AG20443 (cell line): ENCODE measurements at regions not wholly inside any gene's neighbourhood (a gene's known extent, or its start where the extent isn't known, plus 50 kb on each side); places are given as distances from the start of the nearest gene placed in this dataset.
A peak's percentile ranks its signal among the peaks of the same experiment; 100 is the strongest.

ENCODE experiments used
- DNase-seq: peaks from one replicate; pipeline ENCODE4 v3.0.0; 2012; ENCODE audit warnings: low spot score, mixed read lengths

DNA sequence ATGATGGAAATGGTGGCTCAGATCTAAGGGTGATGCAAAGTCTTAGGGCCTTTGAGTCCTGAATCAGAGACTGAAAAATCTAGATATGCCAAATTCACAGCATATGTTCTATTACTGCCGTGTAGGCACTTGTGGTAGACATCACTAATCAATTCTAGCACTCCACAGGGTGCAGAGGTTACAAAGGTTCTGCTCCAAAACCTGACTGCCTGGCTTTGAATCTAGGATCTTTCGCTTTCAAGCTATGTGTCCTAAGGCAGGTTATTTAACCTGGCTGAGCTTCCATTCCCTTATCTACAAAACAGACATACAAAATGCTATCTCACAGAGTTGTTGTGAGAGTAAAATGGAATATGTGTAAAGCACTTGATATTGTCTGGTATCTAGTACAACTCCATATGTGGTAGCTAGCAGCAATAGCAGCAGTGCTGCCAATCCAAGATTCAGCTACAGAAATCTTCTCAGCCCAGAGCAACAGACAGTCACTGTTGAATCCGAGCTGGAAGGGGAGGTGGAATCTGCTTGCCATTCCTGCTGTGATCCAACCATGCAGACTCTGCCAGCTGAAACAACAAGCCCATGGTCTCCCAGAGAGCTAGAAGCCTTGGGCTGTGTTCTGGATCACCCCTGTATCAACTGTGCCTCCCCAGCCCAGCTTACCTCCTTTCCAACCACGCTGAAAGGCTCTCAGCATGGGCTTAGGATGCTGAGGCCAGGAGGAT is 206.9 kb downstream of the TFAP2C start:
- no peak for DNase-seq

DNA sequence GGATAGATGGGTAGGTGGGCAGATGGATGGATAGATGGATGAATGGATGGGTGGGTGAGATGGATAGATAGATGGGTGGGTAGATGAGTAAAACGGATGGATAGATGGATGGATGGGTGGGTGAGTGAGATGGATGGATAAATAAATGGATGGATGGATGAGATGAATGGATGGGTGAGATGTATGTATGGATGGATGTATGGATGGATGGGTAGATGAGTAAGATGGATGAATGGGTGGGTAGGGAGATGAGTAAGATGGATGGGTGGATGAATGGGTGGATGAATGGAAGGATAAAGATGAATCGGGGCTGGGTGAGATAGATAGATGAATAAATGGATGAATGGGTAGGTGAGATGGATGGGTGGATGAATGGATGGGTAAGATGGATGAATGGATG is 210.1 kb downstream of the TFAP2C start:
- no peak for DNase-seq

DNA sequence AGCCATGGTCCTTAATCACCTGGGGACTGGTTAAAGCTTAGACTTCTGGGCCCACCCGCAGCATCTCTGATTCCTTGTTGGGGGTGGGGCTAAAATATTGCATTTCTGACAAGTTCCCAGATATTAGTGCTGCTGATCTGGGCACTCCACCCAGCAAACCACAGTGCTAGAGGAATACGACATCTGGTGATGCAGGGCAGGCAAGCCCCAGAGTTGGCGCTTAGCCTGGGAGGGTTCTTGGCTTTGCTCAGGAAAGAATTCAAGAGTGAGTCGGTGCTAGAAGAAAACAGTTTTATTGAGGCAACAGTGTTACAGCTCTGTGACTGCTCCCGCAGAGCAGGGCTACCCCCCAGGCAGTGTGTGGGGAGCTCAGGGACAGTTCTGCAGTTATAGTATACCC is 210.7 kb downstream of the TFAP2C start:
- DNase-seq = peak; percentile 78

GRCh38 chr20:56840716-56841261 is 211.7 kb downstream of the TFAP2C start:
- DNase-seq = no peak

- DNase-seq = no peak
Measured at GRCh38 chr20:56841346-56841908, 212.3 kb downstream of the TFAP2C start.

GRCh38 chr20:56842056-56842455 is 212.9 kb downstream of the TFAP2C start:
- DNase-seq = no peak

GRCh38 chr20:56843386-56843785 is 214.3 kb downstream of the TFAP2C start:
- no peak for DNase-seq

DNA sequence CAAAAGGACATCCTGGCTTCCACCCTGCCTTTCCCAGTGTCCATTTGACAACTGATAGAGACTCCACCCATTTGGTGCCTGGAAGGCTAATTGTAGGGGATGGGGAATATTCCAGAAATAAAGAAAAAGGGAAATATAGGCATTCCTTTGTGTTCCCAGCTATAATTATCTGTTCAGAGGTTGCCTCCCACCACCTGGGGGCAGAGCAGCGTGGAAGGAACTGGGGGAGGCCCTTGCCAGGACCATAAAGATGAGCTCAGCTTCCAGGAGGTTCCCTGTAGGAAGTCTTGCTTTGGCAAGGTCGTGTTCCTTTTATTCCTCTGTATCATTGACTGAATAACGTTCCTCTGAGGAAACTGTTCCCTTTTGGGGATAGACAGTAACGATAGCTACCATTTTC is 214.7 kb downstream of the TFAP2C start:
- no peak for DNase-seq

DNA sequence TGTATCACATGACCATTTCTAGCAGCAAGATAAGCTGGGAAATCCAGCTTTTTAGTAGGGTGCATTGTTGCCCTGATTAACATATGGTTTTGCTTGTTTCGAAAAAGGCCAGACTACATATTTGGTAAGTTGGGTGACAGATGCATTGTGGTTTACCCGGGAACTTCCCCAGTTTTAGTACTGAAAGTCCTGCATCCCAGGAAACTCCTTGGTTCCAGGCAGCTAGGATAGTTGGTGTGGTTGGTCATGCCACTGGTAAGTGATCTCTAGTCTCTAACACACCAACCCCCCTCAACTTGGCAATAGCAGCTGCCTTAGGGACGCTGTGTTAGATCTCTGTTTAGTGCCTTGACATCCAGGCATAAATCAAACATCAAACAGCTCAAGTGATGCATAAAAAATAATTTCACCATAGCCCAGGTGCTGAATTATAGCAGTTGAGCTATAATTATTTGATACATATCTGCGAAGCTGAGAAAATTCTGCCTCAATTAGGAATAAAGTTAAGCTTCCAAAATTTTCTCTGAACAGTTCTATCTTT is 216.5 kb downstream of the TFAP2C start:
- no peak for DNase-seq

GRCh38 chr20:56848561-56848960 is 219.5 kb downstream of the TFAP2C start:
- DNase-seq = no peak

- no peak for DNase-seq
Measured at GRCh38 chr20:56851552-56851951, 222.4 kb downstream of the TFAP2C start.

- DNase-seq = no peak
Measured at GRCh38 chr20:56855708-56856107, 226.6 kb downstream of the TFAP2C start.

DNA sequence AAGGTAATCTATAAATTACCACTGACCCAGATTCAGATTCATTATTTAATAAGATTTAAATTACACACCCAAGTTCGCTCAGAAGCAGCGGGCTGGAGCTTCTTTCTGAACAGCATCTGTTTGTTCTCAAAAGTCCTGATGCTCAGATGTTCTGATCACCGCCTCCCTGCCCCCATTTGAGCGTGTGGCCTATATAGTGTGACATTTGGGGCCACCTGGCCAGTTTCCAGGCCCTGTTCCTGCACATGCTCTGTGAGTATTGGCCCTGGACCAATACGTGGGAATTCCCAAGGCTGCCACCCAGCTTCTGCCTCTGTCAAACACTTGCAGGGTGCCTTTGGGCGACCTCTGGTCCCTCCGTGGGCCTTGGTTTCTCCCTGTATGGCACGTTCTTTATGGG is 228.8 kb downstream of the TFAP2C start:
- no peak for DNase-seq

DNA sequence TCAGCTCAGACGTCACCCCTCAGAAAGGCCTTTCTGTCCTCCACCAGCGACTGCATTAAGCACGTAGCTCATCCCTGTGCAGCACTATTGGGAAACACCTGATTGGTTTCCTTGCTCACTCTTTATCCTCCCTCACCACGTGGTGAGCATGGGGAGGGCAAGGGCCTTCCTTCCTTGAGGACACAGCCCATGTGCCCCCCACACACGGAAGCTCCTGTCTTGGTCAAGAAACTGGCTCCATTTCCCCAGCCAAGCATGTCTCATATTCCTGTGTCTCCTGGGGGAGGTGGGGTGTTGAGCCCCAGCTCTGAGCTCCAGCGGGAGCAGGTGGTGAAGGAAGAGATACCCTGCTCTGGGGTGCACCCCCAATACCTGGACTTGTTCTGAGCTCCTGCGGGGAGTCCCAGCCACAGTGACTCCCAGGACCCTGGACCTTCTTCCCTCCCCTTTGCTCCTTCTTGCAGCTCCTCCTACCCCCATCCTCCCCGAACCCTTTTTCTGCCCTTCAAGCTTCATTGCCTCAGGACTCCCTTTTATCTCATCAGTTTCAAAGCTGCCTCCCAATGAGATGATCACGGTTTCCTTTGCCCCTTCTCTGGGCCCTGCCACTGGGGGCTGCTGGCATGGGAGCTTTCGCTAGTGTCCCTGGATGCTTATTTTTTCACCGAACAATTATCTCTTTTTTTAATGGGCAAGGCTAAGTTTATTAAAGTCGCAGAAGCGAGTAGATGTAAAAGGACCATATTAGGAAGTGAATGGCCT is 230.1 kb downstream of the TFAP2C start:
- no peak for DNase-seq

DNA sequence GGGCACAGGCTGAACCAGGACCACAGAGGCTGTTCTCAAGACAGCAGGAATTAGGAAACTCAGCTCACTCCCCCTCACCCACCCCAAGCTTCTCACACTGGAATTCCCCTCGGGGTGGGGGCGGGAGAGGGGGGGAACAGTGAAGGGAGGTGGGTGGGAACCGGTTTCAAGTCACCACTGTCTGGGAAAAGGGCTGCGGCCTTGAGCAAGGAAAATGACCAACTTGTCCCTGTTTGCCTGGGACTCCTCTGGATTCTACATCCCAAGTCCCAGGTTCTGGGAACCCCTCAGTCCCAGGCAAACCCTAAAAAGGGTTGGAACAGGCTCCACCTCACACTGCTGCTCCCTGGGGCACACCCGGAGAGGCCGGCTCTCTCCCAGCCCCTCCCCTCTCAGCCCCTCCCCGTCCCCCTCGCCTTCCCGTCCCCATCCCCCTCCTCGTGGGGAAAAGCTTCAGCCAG is 230.7 kb downstream of the TFAP2C start:
- DNase-seq = no peak

GRCh38 chr20:56860413-56860812 is 231.3 kb downstream of the TFAP2C start:
- peak; percentile 36 for DNase-seq

- DNase-seq = no peak
Measured at GRCh38 chr20:56861590-56861989, 232.5 kb downstream of the TFAP2C start.

GRCh38 chr20:56865055-56865454 is 235.9 kb downstream of the TFAP2C start:
- DNase-seq = peak; percentile 45

DNA sequence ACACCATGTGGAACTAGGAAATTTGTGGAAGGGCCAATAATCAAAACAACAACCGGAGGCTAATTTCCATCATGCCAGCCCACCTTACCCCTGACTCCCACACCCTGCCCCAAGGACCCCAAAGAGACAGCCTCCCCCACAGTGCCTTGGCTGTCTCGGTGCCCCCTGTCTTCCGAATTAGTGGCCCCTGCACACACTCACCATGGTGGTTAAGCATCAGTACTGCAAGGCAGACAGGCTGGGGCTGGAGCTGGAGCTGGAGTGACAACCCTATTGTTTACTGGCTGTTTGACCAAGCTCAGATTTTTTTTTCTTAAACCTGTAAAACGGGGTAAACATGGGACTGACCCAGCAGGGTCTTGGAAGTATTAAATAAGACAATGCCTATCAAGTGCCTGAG is 238.0 kb downstream of the TFAP2C start:
- DNase-seq = no peak

DNA sequence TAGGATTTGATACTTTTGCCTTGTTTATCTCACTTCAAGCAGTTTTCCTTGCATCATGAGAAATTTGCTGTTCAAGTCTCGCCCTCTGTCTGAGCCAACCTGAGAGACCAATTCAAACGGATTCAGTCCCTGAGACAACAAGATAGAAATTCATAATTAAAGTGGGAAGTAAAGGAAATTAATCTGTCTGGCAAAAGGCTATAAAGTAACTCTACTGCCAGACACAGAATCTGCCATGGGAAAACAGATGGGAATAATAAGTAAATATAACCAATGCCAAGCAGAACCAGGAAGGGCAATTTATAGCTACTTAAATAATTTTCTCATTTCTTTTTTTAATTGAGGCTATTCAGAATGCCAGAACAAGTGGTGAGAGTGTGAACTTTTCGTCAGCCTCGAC is 239.6 kb downstream of the TFAP2C start:
- DNase-seq = no peak

DNA sequence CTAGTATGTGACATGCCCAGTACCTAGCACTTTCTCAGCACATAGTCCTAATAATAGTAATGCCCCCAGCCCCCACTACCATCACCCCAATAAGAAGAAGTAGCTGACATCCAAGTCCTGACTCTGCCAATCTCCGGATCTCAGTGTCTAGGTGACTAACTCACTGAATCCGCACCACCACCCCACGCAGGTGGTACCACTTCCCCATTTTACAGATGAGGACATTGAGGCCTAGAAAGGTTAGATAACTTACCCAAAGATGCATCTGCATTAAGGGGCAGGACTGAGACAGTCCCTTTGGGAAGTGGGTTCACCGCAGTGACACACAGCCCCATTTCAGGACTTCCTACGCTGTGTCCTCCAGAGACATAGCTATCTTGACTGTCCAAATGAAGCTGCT is 241.2 kb downstream of the TFAP2C start:
- DNase-seq = no peak

DNA sequence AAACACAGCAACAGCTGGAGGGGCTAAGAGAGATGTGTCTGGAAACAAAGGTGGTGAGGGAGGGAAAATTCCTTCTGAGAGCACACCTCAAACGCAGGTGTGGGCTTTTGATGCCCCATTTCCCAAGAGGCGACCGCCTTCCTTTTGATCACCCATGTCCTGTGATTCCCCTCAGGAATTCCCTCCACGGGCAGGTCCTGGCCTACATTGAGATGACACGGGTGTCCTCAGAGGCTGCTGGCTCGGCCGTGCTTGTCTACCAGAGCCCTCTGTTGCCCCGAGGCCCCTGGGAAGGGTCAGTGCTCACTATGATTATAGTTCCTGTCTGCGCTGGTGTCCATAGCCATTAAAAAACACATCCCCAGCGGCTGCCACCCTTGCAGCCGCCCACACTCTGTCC is 242.6 kb downstream of the TFAP2C start:
- no peak for DNase-seq
